Ovary (tissue), 3 donors: ENCODE measurements at regions not wholly inside any gene's neighbourhood (a gene's known extent, or its start where the extent isn't known, plus 50 kb on each side); places are given as distances from the start of the nearest gene placed in this dataset.

Source experiments
- EP300 ChIP-seq: sonication (generic); formaldehyde crosslinking; IDR thresholded peaks from one replicate; pipeline ENCODE4 v1.6.1; 2017; ENCODE audit warnings: antibody characterized with exemption
- TF ChIP-seq, protein P1 (sequence below), 3 donors: fragments of 450-650 bp in 2 of 3; fragments of 200-600 bp in 1 of 3; IDR thresholded peaks; one replicate each; pipeline versions ENCODE4 v1.5.1 to v1.8.0; 2016 to 2022; ENCODE audit warnings: antibody characterized with exemption in 3 of 3, mild to moderate bottlenecking in 1 of 3
- donor health status: DM: no; HTN: no; CAD: no.

DNA sequence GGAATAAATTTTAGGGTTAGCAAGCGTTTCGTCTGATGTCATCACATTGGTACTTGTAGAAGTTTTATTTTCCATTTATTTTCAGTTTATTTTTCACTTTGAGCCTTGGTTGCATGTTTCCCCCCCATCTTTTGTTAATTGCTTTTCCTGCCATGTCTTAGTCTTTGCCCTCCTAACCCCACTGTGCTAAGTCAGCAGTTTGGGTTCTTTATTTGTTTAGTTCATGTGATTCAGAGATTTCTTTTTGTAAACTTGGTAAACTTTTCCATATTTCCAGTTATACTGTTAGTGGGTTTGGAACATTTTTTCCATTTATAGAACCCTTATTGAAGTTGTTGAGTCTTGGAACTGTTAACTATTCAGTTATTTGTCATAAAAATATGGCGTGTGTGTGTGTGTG, 252.9 kb upstream of the ANKH start:
- TF ChIP-seq, protein P1, sequence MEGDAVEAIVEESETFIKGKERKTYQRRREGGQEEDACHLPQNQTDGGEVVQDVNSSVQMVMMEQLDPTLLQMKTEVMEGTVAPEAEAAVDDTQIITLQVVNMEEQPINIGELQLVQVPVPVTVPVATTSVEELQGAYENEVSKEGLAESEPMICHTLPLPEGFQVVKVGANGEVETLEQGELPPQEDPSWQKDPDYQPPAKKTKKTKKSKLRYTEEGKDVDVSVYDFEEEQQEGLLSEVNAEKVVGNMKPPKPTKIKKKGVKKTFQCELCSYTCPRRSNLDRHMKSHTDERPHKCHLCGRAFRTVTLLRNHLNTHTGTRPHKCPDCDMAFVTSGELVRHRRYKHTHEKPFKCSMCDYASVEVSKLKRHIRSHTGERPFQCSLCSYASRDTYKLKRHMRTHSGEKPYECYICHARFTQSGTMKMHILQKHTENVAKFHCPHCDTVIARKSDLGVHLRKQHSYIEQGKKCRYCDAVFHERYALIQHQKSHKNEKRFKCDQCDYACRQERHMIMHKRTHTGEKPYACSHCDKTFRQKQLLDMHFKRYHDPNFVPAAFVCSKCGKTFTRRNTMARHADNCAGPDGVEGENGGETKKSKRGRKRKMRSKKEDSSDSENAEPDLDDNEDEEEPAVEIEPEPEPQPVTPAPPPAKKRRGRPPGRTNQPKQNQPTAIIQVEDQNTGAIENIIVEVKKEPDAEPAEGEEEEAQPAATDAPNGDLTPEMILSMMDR (IDR thresholded peaks at IDR 0.05), result no peak
- no peak for TF ChIP-seq EP300
